ENCODE measurements at regions not wholly inside any gene's neighbourhood (a gene's known extent, or its start where the extent isn't known, plus 50 kb on each side); places are given as distances from the start of the nearest gene placed in this dataset.

DNA sequence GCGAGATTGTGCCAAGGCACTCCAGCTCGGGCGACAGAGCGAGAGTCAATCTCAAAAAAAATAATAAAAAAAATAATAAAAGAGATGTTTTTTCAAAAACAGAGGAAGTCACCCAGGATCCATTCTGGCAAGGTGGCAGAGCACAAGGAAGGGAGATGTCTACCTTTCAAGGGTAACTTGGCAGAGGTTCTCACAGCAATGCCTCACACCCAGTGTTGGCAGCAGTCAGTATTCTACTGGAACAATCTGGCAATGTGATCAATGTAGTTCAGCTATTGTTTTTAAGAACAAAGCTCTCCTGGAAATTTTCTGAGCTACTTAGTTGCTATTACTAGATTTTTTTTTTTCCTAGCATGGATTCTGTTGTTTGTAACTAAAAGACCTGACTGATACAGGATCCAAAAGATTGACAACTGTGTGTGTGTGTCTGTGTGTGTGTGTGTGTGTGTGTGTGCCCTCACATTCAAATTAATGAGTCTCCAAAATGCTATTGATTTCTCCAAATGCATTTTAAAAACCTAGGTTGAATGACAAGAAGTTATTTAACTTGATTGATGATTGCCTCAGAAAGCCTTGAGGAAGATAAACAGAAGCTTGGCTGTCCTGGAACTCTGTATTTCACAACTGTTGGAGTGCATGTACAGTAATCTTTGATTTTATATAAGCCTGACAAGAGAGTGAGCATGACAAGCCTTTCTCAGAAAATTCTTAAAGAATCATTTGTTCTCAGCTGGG, 114.1 kb upstream of the RREB1 start:
- DNase-seq (ENCODE audit: low read depth in 2 of 2) = no peak
- no peak overlapping the region for H3K4me3 ChIP-seq (replicated peaks in 1 of 2; ENCODE audit: low read depth in 2 of 2, low read length in 2 of 2)

DNA sequence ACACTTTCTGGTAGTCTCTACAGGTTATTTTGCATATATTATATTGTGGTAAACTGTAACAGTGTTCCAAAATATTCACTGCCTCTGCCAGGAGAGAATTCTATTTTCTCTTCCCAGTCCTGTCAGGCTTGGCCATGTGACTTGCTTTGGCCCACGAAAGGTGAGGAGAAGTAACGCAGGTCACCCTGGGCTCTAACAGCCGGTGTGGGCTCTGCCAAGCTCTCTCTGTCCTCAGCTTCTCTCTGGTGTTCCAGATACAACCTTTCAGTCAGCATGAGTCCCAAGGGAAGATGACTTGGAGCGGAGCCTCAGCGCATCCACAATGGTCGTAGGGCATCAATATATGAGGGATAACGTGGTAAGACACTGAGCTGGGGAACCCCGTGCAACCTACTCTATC, 113.0 kb upstream of the RREB1 start:
- DNase-seq (ENCODE audit: low read depth in 2 of 2) = no peak
- no peak for TF ChIP-seq CTCF (IDR thresholded peaks at IDR 0.05; ENCODE audit: low read depth, low read length)
- H3K4me3 ChIP-seq (replicated peaks in 1 of 2; ENCODE audit: low read depth in 2 of 2, low read length in 2 of 2) = no peak overlapping the region

More for the DNA sequence above, 114.1 kb upstream of the RREB1 start:
- no peak for TF ChIP-seq CTCF (IDR thresholded peaks at IDR 0.05; ENCODE audit: low read depth, low read length)

GRCh38 chr6:6995328-6995727, 112.4 kb upstream of the RREB1 start:
- no peak for DNase-seq (ENCODE audit: low read depth in 2 of 2)
- no peak for TF ChIP-seq CTCF (IDR thresholded peaks at IDR 0.05; ENCODE audit: low read depth, low read length)

DNA sequence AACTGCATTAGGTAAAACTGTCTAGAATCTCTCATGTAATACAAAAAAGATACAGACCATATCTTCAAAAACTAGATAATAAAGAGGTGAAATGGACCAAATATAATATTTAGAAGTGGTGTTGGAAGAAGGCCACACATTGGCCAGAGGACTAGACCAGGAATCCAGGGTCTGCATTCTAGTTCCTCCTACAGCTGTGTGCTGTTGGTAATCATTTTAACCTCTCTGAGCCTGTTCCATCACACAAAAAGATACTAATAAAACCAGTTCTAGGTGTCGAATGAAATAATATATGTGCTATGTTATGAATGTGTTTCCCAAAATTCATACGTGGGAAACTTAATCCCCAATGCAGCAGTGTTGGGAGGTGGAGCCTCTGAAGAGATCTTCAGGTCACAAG, 111.6 kb upstream of the RREB1 start:
- no peak for TF ChIP-seq CTCF (IDR thresholded peaks at IDR 0.05; ENCODE audit: low read depth, low read length)
- DNase-seq (ENCODE audit: low read depth in 2 of 2) = no peak
- no peak overlapping the region for H3K4me3 ChIP-seq (replicated peaks in 1 of 2; ENCODE audit: low read depth in 2 of 2, low read length in 2 of 2)

More at GRCh38 chr6:6995328-6995727, 112.4 kb upstream of the RREB1 start:
- no peak overlapping the region for H3K4me3 ChIP-seq (replicated peaks in 1 of 2; ENCODE audit: low read depth in 2 of 2, low read length in 2 of 2)

DNA sequence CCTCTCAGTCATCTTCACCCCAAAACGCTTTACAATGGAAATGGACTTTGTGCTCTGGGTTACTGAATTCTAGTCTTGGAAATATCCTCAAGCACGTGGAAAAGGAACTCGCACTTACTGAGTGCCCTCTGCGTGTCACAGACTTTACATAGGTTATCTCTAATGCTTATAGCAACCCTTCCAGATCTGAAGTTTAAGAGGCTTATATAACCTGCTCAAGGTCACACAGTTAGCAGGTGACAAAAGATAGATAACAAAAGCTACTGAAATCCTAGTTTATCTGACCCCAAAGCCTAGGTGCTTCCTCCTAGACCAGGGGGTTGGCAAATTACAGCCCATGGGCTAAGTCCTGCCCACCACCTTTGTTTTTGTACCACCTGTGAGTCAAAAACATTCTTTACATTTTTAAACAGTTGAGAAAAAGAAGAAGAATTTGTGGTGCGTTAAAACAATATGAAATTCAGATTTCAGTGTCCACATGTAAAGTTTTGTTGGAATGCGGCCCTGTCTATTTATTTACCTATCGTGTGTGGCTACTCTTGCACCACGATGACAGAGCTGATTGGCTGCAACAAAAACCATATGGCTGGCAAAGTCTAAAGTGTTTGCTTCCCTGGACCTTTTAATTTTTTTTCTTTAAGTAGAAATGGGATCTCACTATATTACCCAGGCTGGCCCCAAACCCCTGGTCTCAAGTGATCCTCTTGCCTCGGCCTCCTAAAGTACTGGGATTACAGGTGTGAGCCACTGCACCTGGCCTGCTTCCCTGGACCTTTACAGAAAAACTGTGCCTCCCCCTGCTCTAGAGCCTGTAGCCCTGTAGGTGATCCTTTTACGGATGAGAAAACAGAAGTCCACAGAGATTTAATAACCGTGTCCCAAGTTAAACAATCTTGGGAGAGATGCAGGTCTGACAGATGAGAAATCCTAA, 110.2 kb upstream of the RREB1 start:
- H3K4me3 ChIP-seq (replicated peaks in 1 of 2; ENCODE audit: low read depth in 2 of 2, low read length in 2 of 2) = no peak overlapping the region
- no peak for DNase-seq (ENCODE audit: low read depth in 2 of 2)
- no peak for TF ChIP-seq CTCF (IDR thresholded peaks at IDR 0.05; ENCODE audit: low read depth, low read length)

DNA sequence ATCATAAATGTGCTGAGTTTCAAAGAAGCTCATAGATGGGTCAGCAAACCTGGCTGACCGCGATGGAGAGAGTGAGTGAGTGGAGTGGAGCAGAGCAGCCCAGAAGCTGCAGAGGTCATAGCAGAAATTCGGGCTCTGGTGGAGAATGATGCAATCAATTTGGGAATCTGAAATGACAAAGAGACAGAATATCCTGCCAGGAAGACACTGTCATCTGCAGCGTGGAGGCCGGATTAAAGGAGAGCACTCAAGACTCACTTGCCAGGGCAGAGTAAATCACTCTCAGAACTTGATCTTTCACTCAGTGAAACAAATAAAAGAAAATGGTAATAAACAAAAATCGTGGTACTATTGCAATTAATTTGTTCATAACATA, 109.6 kb upstream of the RREB1 start:
- no peak overlapping the region for H3K4me3 ChIP-seq (replicated peaks in 1 of 2; ENCODE audit: low read depth in 2 of 2, low read length in 2 of 2)
- TF ChIP-seq CTCF (IDR thresholded peaks at IDR 0.05; ENCODE audit: low read depth, low read length) = no peak
- DNase-seq (ENCODE audit: low read depth in 2 of 2) = no peak
